Colonic mucosa (tissue), 4 donors: ENCODE measurements at regions not wholly inside any gene's neighbourhood (a gene's known extent, or its start where the extent isn't known, plus 50 kb on each side); places are given as distances from the start of the nearest gene placed in this dataset.

Source experiments
- DNase-seq: peaks from one replicate; pipeline ENCODE4 v3.0.0-alpha.2; 2020
- H3K27ac ChIP-seq: fragments of 200-600 bp; one replicate; pipeline ENCODE4 v1.8.0; 2021
- H3K27me3 ChIP-seq: fragments of 200-600 bp; one replicate; pipeline ENCODE4 v1.8.0; 2021
- H3K36me3 ChIP-seq: fragments of 200-600 bp; one replicate; pipeline ENCODE4 v1.8.0; 2021
- H3K4me1 ChIP-seq: fragments of 200-600 bp; one replicate; pipeline ENCODE4 v1.8.0; 2021; ENCODE audit warnings: mild to moderate bottlenecking
- H3K4me3 ChIP-seq: fragments of 200-600 bp; one replicate; pipeline ENCODE4 v1.8.0; 2021
- H3K9ac ChIP-seq, 2 donors: one replicate each; pipeline ENCODE4 v1.7.0; 2013; ENCODE audit warnings: control low read depth in 2 of 2, low read depth in 2 of 2, low read length in 2 of 2
- H3K9me3 ChIP-seq: fragments of 200-600 bp; one replicate; pipeline ENCODE4 v1.8.0; 2021
- CTCF ChIP-seq: fragments of 200-600 bp; IDR thresholded peaks from one replicate; pipeline ENCODE4 v1.8.0; 2022; ENCODE audit warnings: antibody characterized with exemption, mild to moderate bottlenecking
- intact Hi-C: fragments of 100-400 bp; cut with DNase I; formaldehyde crosslinking; loops from one replicate; pipeline ENCODE4 v1.14.1; 2022
- donor health status: healthy.
- donor health status: DM: no; HTN: no; CAD: no.
- donor health status: DM: no; HTN: no; CAD: no.

DNA sequence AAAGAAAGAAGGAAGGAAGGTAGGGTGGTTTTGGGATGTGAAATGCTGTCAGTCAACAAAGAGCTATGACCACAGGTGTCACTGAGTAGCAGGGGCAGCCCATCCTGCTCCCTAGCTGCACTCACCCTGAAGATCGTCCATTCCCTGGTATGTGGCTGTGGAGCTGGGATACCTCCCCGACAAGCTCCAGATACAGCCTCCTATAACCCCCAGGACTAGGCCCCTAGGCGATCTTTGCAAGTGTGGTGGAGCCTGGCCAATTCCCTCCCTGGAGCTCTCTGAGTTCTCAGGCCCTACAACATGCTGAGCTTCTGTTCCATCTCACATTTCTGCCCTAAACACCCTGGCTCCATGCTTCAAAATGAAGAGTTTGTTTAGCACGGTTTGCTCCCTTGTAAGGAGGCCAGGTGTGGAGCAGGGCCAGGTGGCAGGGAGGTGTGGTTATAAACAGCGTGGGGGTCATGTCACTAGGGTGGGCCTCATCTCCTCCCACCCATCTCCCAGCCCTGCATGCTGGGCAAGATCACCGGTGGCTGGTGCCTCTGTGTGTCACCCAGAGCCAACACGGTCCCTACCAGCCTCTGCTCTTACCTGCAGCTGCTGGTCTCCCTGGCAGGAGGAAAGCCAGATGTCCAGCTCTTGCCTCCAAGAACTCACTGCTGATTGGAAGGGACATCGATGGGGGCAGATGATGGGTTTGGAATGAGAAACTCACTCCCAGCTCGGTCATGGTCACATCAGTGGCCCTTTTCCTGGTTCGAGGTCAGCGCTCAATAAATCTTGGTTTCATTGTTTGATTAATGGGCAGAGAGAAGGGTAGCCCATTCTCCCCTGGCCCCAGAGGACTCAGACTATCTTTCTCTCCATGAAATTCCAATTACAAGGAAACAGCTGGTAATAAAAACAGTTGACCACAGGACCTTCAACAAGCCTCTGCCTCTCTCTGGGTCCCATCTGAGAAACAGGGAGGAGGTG lies 511.0 kb upstream of the CDH5 start:
- Histone ChIP-seq H3K27ac (no peak overlapping the region), H3K27me3 (no peaks in the 10 kb centered on the region), H3K9me3 (no peaks in the 10 kb centered on the region), H3K4me1 (no peaks in the 10 kb centered on the region), H3K9ac (no peak overlapping the region), H3K36me3 (no peaks in the 10 kb centered on the region), H3K4me3 (no peak overlapping the region)
- no peak for DNase-seq
- intact Hi-C loops, result no loop called here
- no peak for TF ChIP-seq CTCF

GRCh38 chr16:65846210-65846602 lies 520.3 kb upstream of the CDH5 start:
- Histone ChIP-seq H3K27ac (no peak overlapping the region), H3K36me3 (no peaks in the 10 kb centered on the region), H3K4me3 (no peak overlapping the region), H3K9me3 (no peaks in the 10 kb centered on the region), H3K27me3 (no peaks in the 10 kb centered on the region), H3K4me1 (no peaks in the 10 kb centered on the region), H3K9ac (no peak overlapping the region)
- no peak for DNase-seq
- no peak for TF ChIP-seq CTCF
- intact Hi-C loops, result no loop called here

DNA sequence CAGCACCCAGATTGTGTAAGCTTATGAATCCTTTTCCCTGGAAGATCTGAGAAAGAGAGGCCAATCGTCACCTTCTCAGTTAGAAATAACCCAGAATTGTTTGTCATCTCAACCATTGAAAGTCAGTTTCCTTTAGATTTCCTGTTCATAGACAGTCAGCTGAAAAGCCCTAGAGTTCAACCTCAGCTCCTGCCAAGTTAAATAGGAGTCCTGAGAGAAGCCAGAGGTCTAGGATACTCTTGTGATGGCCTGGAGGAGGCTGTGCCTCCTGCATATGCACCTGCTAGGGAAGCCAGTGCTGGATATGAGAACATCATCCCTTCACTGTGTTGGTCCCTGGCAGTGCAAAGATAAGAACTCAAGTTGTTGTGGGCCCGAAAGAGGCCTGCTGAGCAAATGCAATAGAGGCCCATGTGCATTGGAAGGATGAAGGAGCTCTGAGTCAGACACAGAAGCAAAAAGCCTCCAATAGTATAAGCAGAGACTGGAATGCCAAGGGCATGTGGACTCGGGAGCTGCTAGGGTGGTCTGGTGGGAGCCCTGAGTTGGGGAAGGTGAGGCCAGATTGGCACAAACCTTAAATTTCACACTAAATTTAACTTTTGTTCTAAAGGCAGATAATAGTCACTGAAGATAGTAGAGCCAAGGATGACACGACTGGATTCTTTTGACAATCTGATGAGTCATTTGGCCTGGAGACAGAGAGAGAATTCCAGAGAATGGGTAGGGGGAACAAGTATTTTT lies 520.9 kb upstream of the CDH5 start:
- intact Hi-C loops, result no loop called here
- TF ChIP-seq CTCF, result no peak
- no peak for DNase-seq
- Histone ChIP-seq H3K9me3 (no peaks in the 10 kb centered on the region), H3K9ac (no peak overlapping the region), H3K4me3 (no peak overlapping the region), H3K36me3 (no peaks in the 10 kb centered on the region), H3K27ac (no peak overlapping the region), H3K4me1 (no peaks in the 10 kb centered on the region), H3K27me3 (no peaks in the 10 kb centered on the region)

DNA sequence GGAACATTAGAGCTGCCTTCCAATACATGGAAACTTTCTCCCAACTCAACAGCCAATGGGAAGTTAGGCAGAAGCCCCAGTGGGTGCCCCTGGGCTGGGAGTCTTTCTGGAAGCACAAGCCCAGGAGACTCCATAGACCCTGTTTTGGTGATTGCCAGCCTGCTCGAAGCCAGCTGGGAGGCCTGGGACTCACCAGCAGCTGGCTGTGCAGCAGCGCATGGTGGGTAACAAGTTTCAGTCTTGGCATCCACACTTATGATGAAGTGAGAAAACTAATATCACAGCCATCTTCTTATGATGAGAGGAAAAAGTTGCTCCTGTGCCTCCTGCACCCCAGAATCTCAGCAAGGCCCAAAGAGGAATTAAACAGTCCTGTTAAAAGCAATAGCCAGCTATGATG lies 522.5 kb upstream of the CDH5 start:
- Histone ChIP-seq H3K27ac (no peak overlapping the region), H3K9ac (no peak overlapping the region), H3K27me3 (no peaks in the 10 kb centered on the region), H3K9me3 (no peaks in the 10 kb centered on the region), H3K4me1 (no peaks in the 10 kb centered on the region), H3K4me3 (no peak overlapping the region), H3K36me3 (no peaks in the 10 kb centered on the region)
- no peak for DNase-seq
- intact Hi-C loops, result no loop called here
- no peak for TF ChIP-seq CTCF

GRCh38 chr16:65842067-65842466 lies 524.4 kb upstream of the CDH5 start:
- intact Hi-C loops, result no loop called here

More at GRCh38 chr16:65842067-65842466, 524.4 kb upstream of the CDH5 start:
- H3K9ac ChIP-seq, result no peak overlapping the region
- DNase-seq, result no peak
- no peaks in the 10 kb centered on the region for H3K4me1 ChIP-seq
- no peaks in the 10 kb centered on the region for H3K27me3 ChIP-seq
- no peak overlapping the region for H3K4me3 ChIP-seq
- TF ChIP-seq CTCF, result no peak
- no peaks in the 10 kb centered on the region for H3K9me3 ChIP-seq
- no peaks in the 10 kb centered on the region for H3K36me3 ChIP-seq
- H3K27ac ChIP-seq, result no peak overlapping the region
